DOHH2 (cell line): ENCODE measurements at regions not wholly inside any gene's neighbourhood (a gene's known extent, or its start where the extent isn't known, plus 50 kb on each side); places are given as distances from the start of the nearest gene placed in this dataset.

Experiments
- CTCF ChIP-seq: fragments of 200-600 bp; sonication (generic); IDR thresholded peaks from one replicate; pipeline ENCODE4 v1.5.1; 2014; ENCODE audit warnings: antibody characterized with exemption, mild to moderate bottlenecking, low read depth, low read length; ENCODE audit not compliant: poor library complexity, severe bottlenecking
- EZH2phosphoT487 ChIP-seq: fragments of 200-600 bp; sonication (generic); IDR thresholded peaks from 2 replicates; pipeline ENCODE4 v1.6.1; 2017; ENCODE audit warnings: borderline replicate concordance, mild to moderate bottlenecking, antibody characterized with exemption, low read length, moderate library complexity, mixed read lengths

DNA sequence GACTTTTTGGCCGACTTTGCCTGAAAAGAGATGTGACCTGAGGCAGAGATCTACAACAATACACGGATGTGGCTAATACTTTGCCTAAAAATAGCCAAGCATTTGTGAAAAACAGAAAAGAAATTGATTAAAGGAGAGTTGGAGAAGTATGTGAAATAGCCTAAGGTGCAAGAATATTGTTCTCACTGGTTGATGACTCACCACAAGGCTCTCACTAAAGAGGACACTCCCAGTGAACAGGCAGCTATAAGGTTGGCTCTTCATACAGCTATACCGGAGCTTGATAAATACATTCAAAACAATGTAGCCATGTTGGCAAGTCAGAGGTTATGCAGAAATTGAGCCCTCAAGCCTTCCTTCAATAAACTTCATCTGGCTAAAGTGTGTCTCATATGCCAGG, 317.2 kb upstream of the GRAMD2B start:
- TF ChIP-seq CTCF = no peak
- no peak for TF ChIP-seq EZH2phosphoT487
